Stimulated activated effector memory CD8-positive, alpha-beta T cell treated with anti-CD3 and anti-CD28 coated beads, Interleukin-12 subunit alpha, Interleukin-12 subunit beta, amount 100 ng/mL, for 72 hours (primary cell): ENCODE measurements at regions not wholly inside any gene's neighbourhood (a gene's known extent, or its start where the extent isn't known, plus 50 kb on each side); places are given as distances from the start of the nearest gene placed in this dataset.
"Not testable (repeated sequence)": the region's sequence is repeated elsewhere in the genome, so short reads cannot be mapped to it uniquely, and the experiment has no call there.

Experiments used
- ATAC-seq: fragments of 150-1000 bp; cut with Tn5 transposase; 2 replicates; pipeline ENCODE4 v1.10.0; 2021
- DNase-seq, 2 donors: peaks; one replicate each; pipeline ENCODE4 v3.0.0; 2021 to 2022; ENCODE audit warnings: low spot score in 2 of 2
- H3K27ac Mint-ChIP-seq: one replicate; pipeline ENCODE4 v1.8.0; 2022; ENCODE audit warnings: mild to moderate bottlenecking, mixed read lengths
- H3K36me3 Mint-ChIP-seq: one replicate; pipeline ENCODE4 v1.8.0; 2022; ENCODE audit warnings: mild to moderate bottlenecking, mixed read lengths
- H3K4me1 Mint-ChIP-seq: one replicate; pipeline ENCODE4 v1.8.0; 2022; ENCODE audit warnings: mixed read lengths
- H3K4me3 Mint-ChIP-seq: one replicate; pipeline ENCODE4 v1.8.0; 2022; ENCODE audit warnings: mild to moderate bottlenecking, mixed read lengths
- H3K9me3 Mint-ChIP-seq: one replicate; pipeline ENCODE4 v1.8.0; 2022; ENCODE audit warnings: mixed read lengths

DNA sequence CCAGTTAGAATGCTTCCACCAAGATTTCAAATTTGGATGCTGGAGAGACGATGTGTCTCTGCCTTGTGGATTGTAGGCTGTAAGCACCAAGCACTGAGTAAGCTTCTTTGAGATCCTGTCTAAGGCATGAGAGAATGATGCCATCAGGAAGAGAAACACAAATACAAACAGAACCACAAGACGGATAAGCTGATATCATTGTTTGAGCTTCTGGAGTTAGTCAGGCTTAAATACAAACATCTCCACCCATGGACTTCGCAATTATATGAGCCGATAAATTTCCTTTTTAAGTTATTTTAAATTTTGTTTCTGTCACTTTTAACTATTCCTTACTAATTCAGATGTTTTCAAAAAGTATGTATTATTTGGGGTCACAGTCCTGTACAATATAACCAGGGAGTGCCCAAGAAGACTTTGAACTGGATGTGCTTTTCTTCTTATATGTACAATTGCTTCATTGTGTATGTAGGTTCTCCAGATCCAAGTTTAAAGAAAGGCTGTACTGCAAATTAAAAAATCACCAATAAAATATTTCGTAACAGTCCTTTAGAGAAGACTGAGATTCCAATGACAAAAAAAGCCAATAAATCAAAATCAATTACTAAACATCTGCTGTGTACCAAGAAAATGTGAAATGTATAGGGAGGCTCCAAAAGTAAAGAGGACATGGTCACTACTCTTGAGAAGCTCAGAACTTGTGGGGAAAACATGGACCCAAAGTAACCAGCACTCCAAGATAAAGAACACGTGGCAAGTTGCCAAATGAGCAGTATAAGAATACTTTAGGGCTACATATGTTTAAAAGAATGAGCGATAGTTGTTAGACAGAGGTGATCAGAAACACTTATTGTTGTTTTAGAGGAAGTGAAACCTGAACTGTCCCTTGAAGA is 274.1 kb downstream of the ADAMTS20 start:
- Mint-ChIP-seq H3K4me3 (no peak overlapping the region), H3K36me3 (no peaks in the 10 kb centered on the region), H3K4me1 (no peaks in the 10 kb centered on the region), H3K27ac (no peak overlapping the region), H3K9me3 (no peaks in the 10 kb centered on the region)
- DNase-seq: no peak
- no peak for ATAC-seq

DNA sequence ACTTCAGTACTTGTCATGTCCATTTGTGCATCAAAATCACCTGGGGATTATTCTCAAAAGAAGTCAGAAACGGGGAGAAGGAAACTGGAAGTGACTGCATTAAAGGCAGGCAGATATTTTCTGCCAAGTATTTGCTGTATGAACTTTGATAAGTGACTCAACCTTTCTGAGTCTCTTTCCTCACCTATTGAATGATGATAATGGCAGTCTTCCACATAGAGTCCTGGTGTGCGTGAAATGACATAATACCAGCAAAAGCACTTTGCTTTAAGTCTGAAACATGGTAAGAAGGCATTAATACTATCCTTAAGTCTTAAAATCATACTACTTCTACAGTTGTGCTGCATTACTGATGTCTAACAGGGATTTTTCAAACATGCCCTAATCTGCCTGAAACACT is 278.5 kb downstream of the ADAMTS20 start:
- DNase-seq (no peak), ATAC-seq (no peak)
- H3K4me1 Mint-ChIP-seq: no peaks in the 10 kb centered on the region
- no peaks in the 10 kb centered on the region for H3K36me3 Mint-ChIP-seq
- H3K9me3 Mint-ChIP-seq: no peaks in the 10 kb centered on the region
- no peak overlapping the region for H3K27ac Mint-ChIP-seq
- H3K4me3 Mint-ChIP-seq: no peak overlapping the region

DNA sequence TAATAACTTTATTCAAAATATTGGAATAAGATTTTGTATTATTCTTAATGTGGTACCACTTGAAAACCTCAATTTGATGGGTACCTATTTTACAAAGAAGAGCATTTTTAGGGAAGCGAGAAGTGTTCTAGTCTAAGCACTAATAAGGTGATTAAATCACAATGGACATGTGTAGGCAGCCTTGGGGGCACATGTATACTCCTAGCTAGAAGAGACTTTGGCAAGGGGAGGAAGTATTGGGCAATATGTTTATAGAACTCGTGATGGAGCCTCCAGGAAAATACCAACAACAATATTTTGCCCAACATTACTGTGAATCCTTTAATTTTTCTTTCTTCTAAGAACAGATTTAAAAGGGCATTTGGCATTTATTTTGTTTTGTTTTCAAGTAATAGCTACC is 280.3 kb downstream of the ADAMTS20 start:
- no peak for ATAC-seq
- Mint-ChIP-seq H3K36me3 (no peaks in the 10 kb centered on the region), H3K4me3 (no peak overlapping the region), H3K9me3 (no peaks in the 10 kb centered on the region), H3K27ac (no peak overlapping the region), H3K4me1 (no peaks in the 10 kb centered on the region)
- DNase-seq: no peak

DNA sequence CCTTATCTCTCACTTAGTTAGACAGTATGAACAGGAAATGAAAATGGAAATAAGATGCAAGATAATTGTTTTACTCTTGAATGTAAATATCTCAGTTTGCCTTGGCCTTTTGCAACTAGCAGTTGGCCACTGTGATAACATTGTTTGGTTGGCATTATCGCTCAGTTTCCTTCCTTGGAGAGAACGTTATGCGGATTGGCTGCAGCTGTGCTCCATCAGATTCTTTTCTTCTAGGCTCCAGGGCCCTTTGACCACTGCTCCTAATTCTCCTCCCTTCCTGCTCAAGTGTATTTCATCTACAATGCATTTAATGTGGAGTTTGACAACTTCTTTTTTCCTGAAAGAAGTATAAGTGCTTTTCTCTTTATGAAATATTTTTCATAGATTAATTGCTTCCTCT is 284.2 kb downstream of the ADAMTS20 start:
- no peaks in the 10 kb centered on the region for H3K9me3 Mint-ChIP-seq
- no peaks in the 10 kb centered on the region for H3K36me3 Mint-ChIP-seq
- ATAC-seq (no peak), DNase-seq (no peak)
- H3K4me1 Mint-ChIP-seq: no peaks in the 10 kb centered on the region
- no peak overlapping the region for H3K27ac Mint-ChIP-seq
- H3K4me3 Mint-ChIP-seq: no peak overlapping the region

- no peak for DNase-seq
These were observed 290.3 kb downstream of the ADAMTS20 start for GRCh38 chr12:43261701-43262100.

GRCh38 chr12:43255522-43256111 is 296.4 kb downstream of the ADAMTS20 start:
- DNase-seq: no peak
- Mint-ChIP-seq H3K4me3 (no peak overlapping the region), H3K36me3 (no peaks in the 10 kb centered on the region), H3K4me1 (no peaks in the 10 kb centered on the region), H3K27ac (no peak overlapping the region), H3K9me3 (peaks cover 13% of the 10 kb centered on the region)
- ATAC-seq: no peak

More at GRCh38 chr12:43261701-43262100, 290.3 kb downstream of the ADAMTS20 start:
- ATAC-seq: no peak
- H3K4me1 Mint-ChIP-seq: no peaks in the 10 kb centered on the region
- peaks cover 7% of the 10 kb centered on the region for H3K9me3 Mint-ChIP-seq
- H3K36me3 Mint-ChIP-seq: no peaks in the 10 kb centered on the region
- no peak overlapping the region for H3K4me3 Mint-ChIP-seq
- H3K27ac Mint-ChIP-seq: no peak overlapping the region

DNA sequence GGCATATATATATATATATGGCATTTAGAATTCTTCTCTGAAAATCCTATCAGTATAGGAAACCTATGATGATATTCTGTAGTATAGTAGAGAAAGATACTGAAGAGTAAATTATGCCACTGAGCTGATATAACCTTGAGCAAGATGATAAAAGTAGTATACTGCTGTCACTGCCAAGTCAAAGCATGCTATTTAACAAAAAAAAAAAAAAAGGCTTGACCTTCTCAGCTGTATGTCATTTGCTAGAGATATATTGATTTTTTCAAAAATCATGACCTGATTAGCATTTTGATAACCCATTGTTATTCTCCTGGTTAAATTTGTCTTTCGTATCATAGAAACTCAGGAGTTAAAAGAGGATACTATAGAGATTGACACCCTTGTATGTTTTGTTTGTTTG is 299.4 kb downstream of the ADAMTS20 start:
- Mint-ChIP-seq H3K4me1 (no peaks in the 10 kb centered on the region), H3K36me3 (no peaks in the 10 kb centered on the region), H3K27ac (no peak overlapping the region), H3K4me3 (no peak overlapping the region), H3K9me3 (peaks cover 6% of the 10 kb centered on the region)
- ATAC-seq: no peak
- no peak for DNase-seq

DNA sequence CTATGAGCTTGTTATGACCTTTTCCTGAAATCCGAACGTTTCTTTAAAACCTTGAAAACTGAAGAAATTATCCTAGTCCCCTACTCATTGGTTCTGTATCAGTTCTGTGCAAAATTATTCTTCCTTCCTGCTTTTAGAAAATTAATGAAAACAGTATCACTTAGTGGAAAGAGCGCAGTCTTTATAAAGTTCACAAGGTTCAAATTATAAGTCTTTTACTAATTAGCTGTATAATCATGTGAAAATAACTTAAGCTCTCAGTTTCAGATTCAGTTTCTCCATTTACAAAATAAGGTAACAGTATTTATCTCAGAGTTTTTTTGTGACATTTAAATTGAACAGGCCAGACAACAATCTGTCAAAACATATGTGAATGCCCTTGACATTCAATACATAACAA is 306.1 kb downstream of the ADAMTS20 start:
- Mint-ChIP-seq H3K27ac (no peak overlapping the region), H3K9me3 (peaks cover 3% of the 10 kb centered on the region), H3K4me1 (no peaks in the 10 kb centered on the region), H3K4me3 (no peak overlapping the region), H3K36me3 (no peaks in the 10 kb centered on the region)
- DNase-seq (no peak), ATAC-seq (no peak)

- no peak for DNase-seq
- no peaks in the 10 kb centered on the region for H3K36me3 Mint-ChIP-seq
- no peak overlapping the region for H3K27ac Mint-ChIP-seq
These were observed 310.0 kb downstream of the ADAMTS20 start for GRCh38 chr12:43241986-43242385.

GRCh38 chr12:43238281-43238680 is 313.7 kb downstream of the ADAMTS20 start:
- ATAC-seq (no peak), DNase-seq (no peak)
- no peaks in the 10 kb centered on the region for H3K36me3 Mint-ChIP-seq
- no peaks in the 10 kb centered on the region for H3K4me1 Mint-ChIP-seq
- H3K9me3 Mint-ChIP-seq: peaks cover 8% of the 10 kb centered on the region
- H3K27ac Mint-ChIP-seq: no peak overlapping the region
- H3K4me3 Mint-ChIP-seq: no peak overlapping the region

More at GRCh38 chr12:43241986-43242385, 310.0 kb downstream of the ADAMTS20 start:
- Mint-ChIP-seq H3K9me3 (peaks cover 5% of the 10 kb centered on the region), H3K4me3 (no peak overlapping the region), H3K4me1 (no peaks in the 10 kb centered on the region)
- no peak for ATAC-seq

- DNase-seq (no peak), ATAC-seq (no peak)
- peaks cover 8% of the 10 kb centered on the region for H3K9me3 Mint-ChIP-seq
- no peaks in the 10 kb centered on the region for H3K4me1 Mint-ChIP-seq
- H3K27ac Mint-ChIP-seq: no peak overlapping the region
- no peak overlapping the region for H3K4me3 Mint-ChIP-seq
- H3K36me3 Mint-ChIP-seq: no peaks in the 10 kb centered on the region
These were observed 314.6 kb downstream of the ADAMTS20 start for GRCh38 chr12:43237238-43237879.

GRCh38 chr12:43235721-43236120 is 316.3 kb downstream of the ADAMTS20 start:
- Mint-ChIP-seq H3K9me3 (peaks cover 8% of the 10 kb centered on the region), H3K4me1 (no peaks in the 10 kb centered on the region), H3K27ac (no peak overlapping the region), H3K4me3 (no peak overlapping the region), H3K36me3 (no peaks in the 10 kb centered on the region)
- no peak for ATAC-seq
- no peak for DNase-seq

DNA sequence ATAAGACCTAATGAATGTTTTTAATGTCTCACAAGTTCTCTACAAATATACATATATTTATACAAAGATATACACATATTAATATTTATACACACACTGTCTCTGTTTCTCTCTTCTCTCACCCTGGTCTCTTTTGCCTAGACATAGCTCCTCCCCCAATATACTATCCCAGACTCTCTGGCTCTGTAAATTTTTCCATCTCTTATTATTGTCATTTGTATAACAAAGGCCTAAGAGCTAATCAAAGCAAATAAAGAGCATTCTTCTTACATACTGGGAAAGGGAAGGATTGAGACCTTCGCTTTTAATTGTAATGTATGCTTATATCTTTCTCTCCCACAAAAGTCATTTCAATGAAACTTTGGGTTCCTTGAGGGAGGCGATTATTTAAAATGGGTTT is 318.1 kb downstream of the ADAMTS20 start:
- H3K4me1 Mint-ChIP-seq: no peaks in the 10 kb centered on the region
- ATAC-seq: no peak
- peaks cover 8% of the 10 kb centered on the region for H3K9me3 Mint-ChIP-seq
- H3K36me3 Mint-ChIP-seq: no peaks in the 10 kb centered on the region
- H3K4me3 Mint-ChIP-seq: no peak overlapping the region
- no peak for DNase-seq
- H3K27ac Mint-ChIP-seq: no peak overlapping the region

DNA sequence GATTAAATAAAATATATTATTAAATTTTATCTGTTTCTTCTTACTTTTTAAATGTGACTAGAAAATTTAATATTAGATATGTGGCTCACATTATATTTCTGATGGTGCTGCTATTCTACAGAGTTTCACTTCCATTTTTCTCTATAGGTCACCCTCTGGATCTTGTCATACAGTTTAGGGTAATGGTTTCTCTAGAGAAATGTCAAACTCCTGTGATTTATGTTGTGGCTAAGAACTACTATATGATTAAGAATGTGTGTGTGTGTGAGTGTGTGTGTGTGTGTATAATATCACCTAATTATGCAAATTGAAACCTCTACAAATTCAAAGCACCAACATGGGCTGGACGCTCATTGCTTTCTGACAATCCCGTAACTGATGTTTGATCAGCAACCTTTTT is 325.9 kb downstream of the ADAMTS20 start:
- Mint-ChIP-seq H3K9me3 (peaks cover 12% of the 10 kb centered on the region), H3K4me1 (no peaks in the 10 kb centered on the region), H3K27ac (no peak overlapping the region), H3K36me3 (no peaks in the 10 kb centered on the region), H3K4me3 (no peak overlapping the region)
- no peak for DNase-seq
- no peak for ATAC-seq

GRCh38 chr12:43224190-43224805 is 327.7 kb downstream of the ADAMTS20 start:
- H3K9me3 Mint-ChIP-seq: peaks cover 12% of the 10 kb centered on the region
- not testable (repeated sequence) for H3K4me1 Mint-ChIP-seq, DNase-seq, ATAC-seq, H3K4me3 Mint-ChIP-seq, H3K36me3 Mint-ChIP-seq, H3K27ac Mint-ChIP-seq
